SJSA1 (cell line): ENCODE measurements at regions not wholly inside any gene's neighbourhood (a gene's known extent, or its start where the extent isn't known, plus 50 kb on each side); places are given as distances from the start of the nearest gene placed in this dataset.

Source experiments
- DNase-seq, 2 experiments: peaks; one replicate each; pipeline ENCODE4 v3.0.0-alpha.2; 2015 to 2020; ENCODE audit warnings: low spot score in 2 of 2, low read depth in 1 of 2
- H3K27ac ChIP-seq: fragments of 250-450 bp; sonication (Bioruptor Pico); 2 replicates; pipeline ENCODE4 v1.5.1; 2020; ENCODE audit warnings: mild to moderate bottlenecking, moderate library complexity
- H3K27me3 ChIP-seq: fragments of 250-450 bp; sonication (Bioruptor Pico); replicated peaks from 2 replicates; pipeline ENCODE4 v1.5.1; 2020; ENCODE audit warnings: mild to moderate bottlenecking, moderate library complexity
- H3K36me3 ChIP-seq: fragments of 250-450 bp; sonication (Bioruptor Pico); 2 replicates; pipeline ENCODE4 v1.5.1; 2020; ENCODE audit warnings: mild to moderate bottlenecking
- H3K4me1 ChIP-seq: fragments of 250-450 bp; sonication (Bioruptor Pico); replicated peaks from 2 replicates; pipeline ENCODE4 v1.6.1; 2021; ENCODE audit warnings: mild to moderate bottlenecking
- H3K4me3 ChIP-seq: fragments of 250-450 bp; sonication (Bioruptor Pico); 2 replicates; pipeline ENCODE4 v1.5.1; 2020; ENCODE audit warnings: mild to moderate bottlenecking
- H3K9me3 ChIP-seq: fragments of 250-450 bp; sonication (Bioruptor Pico); replicated peaks from 2 replicates; pipeline ENCODE4 v1.5.1; 2020; ENCODE audit warnings: mild to moderate bottlenecking

DNA sequence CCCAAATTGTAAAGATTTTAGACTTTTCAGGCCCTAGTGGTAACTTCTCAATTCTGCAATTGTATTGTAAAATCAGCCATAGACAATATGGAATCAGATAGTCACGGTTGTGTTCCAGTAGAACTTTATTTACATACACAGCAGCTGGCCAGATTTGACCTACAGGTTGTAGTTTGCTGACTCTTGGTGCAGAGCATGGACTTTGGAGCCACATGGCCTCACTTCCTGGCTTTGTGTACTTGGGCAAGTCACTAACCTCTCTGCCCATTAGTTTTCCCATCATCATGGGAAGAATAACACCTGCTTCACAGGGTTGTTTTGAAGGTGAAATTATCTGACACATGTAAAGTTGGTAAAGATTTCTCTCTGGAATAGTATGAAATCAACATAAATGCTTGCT, 147.6 kb downstream of the TMEM200C start:
- Histone ChIP-seq H3K27me3 (peaks cover 3% of the 10 kb centered on the region), H3K4me3 (no peak overlapping the region), H3K27ac (no peak overlapping the region), H3K4me1 (no peaks in the 10 kb centered on the region), H3K36me3 (no peaks in the 10 kb centered on the region), H3K9me3 (no peaks in the 10 kb centered on the region)
- no peak for DNase-seq

GRCh38 chr18:5746844-5747243, 148.5 kb downstream of the TMEM200C start:
- no peaks in the 10 kb centered on the region for H3K4me1 ChIP-seq
- H3K4me3 ChIP-seq: no peak overlapping the region
- no peaks in the 10 kb centered on the region for H3K9me3 ChIP-seq
- H3K36me3 ChIP-seq: no peaks in the 10 kb centered on the region
- H3K27ac ChIP-seq: no peak overlapping the region
- no peak for DNase-seq
- peaks cover 7% of the 10 kb centered on the region for H3K27me3 ChIP-seq

- peaks cover 4% of the 10 kb centered on the region for H3K27me3 ChIP-seq
- no peak for DNase-seq
- H3K27ac ChIP-seq: no peak overlapping the region
- H3K36me3 ChIP-seq: no peaks in the 10 kb centered on the region
- no peaks in the 10 kb centered on the region for H3K9me3 ChIP-seq
- no peak overlapping the region for H3K4me3 ChIP-seq
- H3K4me1 ChIP-seq: no peaks in the 10 kb centered on the region
Observed at GRCh38 chr18:5744659-5745058, 150.7 kb downstream of the TMEM200C start.

DNA sequence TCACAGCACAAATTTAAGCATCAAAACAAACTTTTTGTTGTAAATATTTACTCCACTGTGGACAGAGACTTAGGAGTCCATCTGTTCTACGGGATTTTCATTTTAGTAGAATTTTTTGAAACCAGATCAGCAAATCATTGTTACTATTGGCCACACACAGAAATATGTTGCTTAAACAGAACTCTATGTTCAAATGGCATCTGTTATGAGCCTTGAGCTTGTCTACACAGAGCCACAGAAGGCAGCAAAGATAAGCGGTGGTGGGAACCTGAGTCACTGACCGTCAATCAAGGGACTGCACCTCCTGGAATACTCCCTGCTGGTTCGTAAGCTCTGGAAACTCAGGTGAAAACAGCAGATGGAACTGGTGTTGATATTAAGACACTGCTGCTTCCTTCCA, 156.8 kb downstream of the TMEM200C start:
- Histone ChIP-seq H3K36me3 (no peaks in the 10 kb centered on the region), H3K27me3 (peaks cover 12% of the 10 kb centered on the region; the same call in 1 of the 2 replicates), H3K4me1 (no peaks in the 10 kb centered on the region), H3K27ac (no peak overlapping the region), H3K9me3 (no peaks in the 10 kb centered on the region), H3K4me3 (no peak overlapping the region)
- no peak for DNase-seq

DNA sequence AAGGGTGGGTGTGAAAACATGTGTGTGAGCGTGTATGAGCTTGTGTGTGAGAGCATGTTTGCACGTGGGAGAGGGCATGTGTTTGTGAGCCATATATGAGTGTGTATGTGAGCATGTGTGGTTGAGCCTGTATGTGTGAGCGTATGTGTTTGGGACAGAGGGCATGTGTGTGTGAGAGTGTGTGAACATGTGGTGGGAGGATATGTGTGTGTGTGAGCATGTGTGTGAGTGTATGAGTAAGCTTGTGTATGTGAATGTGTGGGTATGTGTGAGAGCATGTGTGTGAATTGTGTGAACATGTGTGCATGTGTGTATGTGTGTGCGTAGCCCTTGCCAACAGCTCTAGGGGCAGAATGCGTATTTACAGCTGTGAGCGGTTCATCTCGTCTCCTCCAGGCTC, 163.0 kb downstream of the TMEM200C start:
- Histone ChIP-seq H3K27ac (no peak overlapping the region), H3K4me3 (no peak overlapping the region), H3K27me3 (0 out of 2 replicates have a peak, but pooled peaks cover 6% of the 10 kb centered on the region), H3K36me3 (no peaks in the 10 kb centered on the region), H3K9me3 (no peaks in the 10 kb centered on the region), H3K4me1 (no peaks in the 10 kb centered on the region)
- no peak for DNase-seq

GRCh38 chr18:5729983-5730699, 165.2 kb downstream of the TMEM200C start:
- Histone ChIP-seq H3K4me3 (no peak overlapping the region), H3K9me3 (no peaks in the 10 kb centered on the region)

GRCh38 chr18:5728531-5728930, 166.8 kb downstream of the TMEM200C start:
- no peaks in the 10 kb centered on the region for H3K36me3 ChIP-seq
- H3K9me3 ChIP-seq: no peaks in the 10 kb centered on the region
- H3K4me1 ChIP-seq: no peaks in the 10 kb centered on the region
- peaks cover 16% of the 10 kb centered on the region; the same call in 1 of the 2 replicates for H3K27me3 ChIP-seq
- H3K27ac ChIP-seq: no peak overlapping the region
- DNase-seq: no peak
- H3K4me3 ChIP-seq: no peak overlapping the region

More at GRCh38 chr18:5729983-5730699, 165.2 kb downstream of the TMEM200C start:
- H3K27me3 ChIP-seq: peaks cover 7% of the 10 kb centered on the region; the same call in 1 of the 2 replicates
- DNase-seq: no peak
- no peaks in the 10 kb centered on the region for H3K36me3 ChIP-seq
- H3K4me1 ChIP-seq: no peaks in the 10 kb centered on the region
- no peak overlapping the region for H3K27ac ChIP-seq

DNA sequence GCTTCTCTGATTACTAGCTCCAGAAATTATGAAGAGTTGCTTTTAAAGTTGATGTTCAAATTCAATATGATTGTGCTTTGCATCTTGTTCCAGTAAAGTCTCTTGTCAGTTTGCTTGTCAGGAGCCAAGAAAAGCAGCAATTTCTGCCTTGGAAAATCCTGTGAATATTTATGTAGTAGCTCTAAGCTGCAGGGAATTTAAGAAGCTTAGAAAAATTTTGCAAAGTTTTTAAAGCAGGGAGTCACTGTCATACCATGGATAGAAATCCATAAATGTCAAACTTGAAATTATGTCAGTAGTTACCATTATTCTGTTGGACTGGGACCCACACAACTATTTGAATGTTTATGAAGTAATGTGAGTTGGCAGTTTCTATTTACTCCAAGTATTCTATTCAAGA, 169.3 kb downstream of the TMEM200C start:
- H3K27me3 ChIP-seq: peaks cover 13% of the 10 kb centered on the region; the same call in 1 of the 2 replicates
- no peak for DNase-seq
- no peak overlapping the region for H3K27ac ChIP-seq
- no peaks in the 10 kb centered on the region for H3K36me3 ChIP-seq
- H3K9me3 ChIP-seq: no peaks in the 10 kb centered on the region
- no peaks in the 10 kb centered on the region for H3K4me1 ChIP-seq
- no peak overlapping the region for H3K4me3 ChIP-seq

DNA sequence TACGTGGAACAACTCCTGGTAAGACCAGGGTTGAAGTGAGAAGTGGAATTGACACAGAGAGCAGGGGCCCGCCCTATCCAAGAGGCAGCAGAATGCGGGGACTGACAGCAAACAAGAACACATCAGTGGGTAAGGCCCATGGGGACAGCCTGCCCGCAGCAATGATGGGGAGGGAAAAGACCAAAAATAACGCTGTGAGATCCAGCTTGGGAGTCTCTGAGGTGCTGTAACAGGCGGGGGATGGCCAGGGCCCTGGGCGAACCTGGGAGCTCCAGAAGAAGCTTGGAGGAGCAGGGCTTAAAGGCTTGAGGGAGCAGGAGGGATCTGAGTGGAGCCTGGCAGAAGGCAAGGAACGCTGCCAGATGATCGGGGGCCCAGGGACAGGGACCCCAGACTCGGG, 173.4 kb downstream of the TMEM200C start:
- Histone ChIP-seq H3K4me1 (no peaks in the 10 kb centered on the region), H3K4me3 (no peak overlapping the region), H3K27me3 (peaks cover 12% of the 10 kb centered on the region), H3K36me3 (no peaks in the 10 kb centered on the region), H3K27ac (no peak overlapping the region), H3K9me3 (no peaks in the 10 kb centered on the region)
- no peak for DNase-seq

- Histone ChIP-seq H3K4me1 (no peaks in the 10 kb centered on the region), H3K27me3 (peaks cover 11% of the 10 kb centered on the region), H3K36me3 (no peaks in the 10 kb centered on the region), H3K27ac (no peak overlapping the region), H3K4me3 (no peak overlapping the region), H3K9me3 (no peaks in the 10 kb centered on the region)
- no peak for DNase-seq
Observed at GRCh38 chr18:5720132-5720531, 175.2 kb downstream of the TMEM200C start.

DNA sequence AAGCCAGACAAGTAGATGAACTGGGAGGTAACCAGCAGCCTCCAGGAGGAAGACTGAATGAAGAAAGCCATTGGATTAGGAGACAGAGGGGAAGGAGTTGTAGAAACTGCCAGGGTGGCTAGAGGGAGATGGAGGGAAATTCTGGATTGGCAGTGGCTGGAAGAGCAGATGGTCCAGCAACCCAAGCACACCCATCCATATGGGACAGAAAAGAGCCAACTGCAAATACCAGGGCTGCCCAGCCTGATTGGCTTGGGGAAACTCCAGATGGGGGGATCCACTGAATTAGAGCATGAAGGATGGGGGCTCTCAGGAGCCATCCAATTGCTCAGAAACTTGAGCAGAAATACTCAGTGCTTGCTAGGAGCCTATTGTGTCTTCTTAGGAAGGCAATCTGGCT, 173.5 kb upstream of the EPB41L3 start:
- no peak for DNase-seq
- H3K27me3 ChIP-seq: peaks cover 4% of the 10 kb centered on the region; the same call in 1 of the 2 replicates
- H3K4me1 ChIP-seq: no peaks in the 10 kb centered on the region
- H3K9me3 ChIP-seq: no peaks in the 10 kb centered on the region
- H3K27ac ChIP-seq: no peak overlapping the region
- no peaks in the 10 kb centered on the region for H3K36me3 ChIP-seq
- no peak overlapping the region for H3K4me3 ChIP-seq

DNA sequence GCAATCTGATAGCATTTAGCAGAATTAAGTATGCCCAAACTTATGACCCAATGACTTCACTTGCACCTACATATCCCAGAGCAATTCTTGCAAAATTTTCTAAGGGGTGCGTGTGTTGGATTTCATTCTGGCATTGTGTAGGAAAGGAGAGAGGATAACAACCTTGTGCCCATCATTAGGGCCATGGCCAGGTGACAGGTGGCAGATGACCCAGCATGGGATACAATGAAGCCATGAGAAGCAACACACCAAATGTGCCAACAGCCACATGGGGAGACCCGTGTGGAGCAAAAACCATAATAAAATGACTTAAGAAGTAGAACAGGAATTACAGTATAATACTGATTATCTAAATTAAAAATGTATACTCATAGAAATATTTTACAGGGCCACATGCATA, 166.9 kb upstream of the EPB41L3 start:
- no peaks in the 10 kb centered on the region for H3K36me3 ChIP-seq
- H3K4me3 ChIP-seq: no peak overlapping the region
- 0 out of 2 replicates have a peak, but pooled peaks cover 2% of the 10 kb centered on the region for H3K27me3 ChIP-seq
- no peak for DNase-seq
- H3K4me1 ChIP-seq: no peaks in the 10 kb centered on the region
- no peaks in the 10 kb centered on the region for H3K9me3 ChIP-seq
- H3K27ac ChIP-seq: no peak overlapping the region

DNA sequence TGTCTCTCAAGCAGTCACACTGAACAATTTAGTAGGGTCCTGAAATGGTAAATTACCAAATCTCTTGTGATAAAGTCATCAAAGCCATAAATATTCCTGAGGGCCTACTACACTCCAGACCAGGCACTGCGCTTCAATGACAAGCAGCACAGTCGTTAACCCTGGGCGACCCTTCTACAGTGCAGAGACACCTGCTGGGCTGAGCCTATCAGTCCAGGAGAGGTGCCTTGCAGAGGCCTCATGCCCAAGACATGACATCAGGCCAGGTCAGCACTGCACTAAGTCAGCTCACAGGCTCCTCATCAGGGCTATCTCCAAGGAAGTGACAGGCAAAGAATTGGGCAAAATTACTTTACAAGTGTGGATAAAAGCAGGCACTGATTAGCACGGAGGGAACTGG, 166.4 kb upstream of the EPB41L3 start:
- Histone ChIP-seq H3K27me3 (0 out of 2 replicates have a peak, but pooled peaks cover 2% of the 10 kb centered on the region), H3K4me3 (no peak overlapping the region), H3K36me3 (no peaks in the 10 kb centered on the region), H3K4me1 (no peaks in the 10 kb centered on the region), H3K9me3 (no peaks in the 10 kb centered on the region), H3K27ac (no peak overlapping the region)
- DNase-seq: no peak

DNA sequence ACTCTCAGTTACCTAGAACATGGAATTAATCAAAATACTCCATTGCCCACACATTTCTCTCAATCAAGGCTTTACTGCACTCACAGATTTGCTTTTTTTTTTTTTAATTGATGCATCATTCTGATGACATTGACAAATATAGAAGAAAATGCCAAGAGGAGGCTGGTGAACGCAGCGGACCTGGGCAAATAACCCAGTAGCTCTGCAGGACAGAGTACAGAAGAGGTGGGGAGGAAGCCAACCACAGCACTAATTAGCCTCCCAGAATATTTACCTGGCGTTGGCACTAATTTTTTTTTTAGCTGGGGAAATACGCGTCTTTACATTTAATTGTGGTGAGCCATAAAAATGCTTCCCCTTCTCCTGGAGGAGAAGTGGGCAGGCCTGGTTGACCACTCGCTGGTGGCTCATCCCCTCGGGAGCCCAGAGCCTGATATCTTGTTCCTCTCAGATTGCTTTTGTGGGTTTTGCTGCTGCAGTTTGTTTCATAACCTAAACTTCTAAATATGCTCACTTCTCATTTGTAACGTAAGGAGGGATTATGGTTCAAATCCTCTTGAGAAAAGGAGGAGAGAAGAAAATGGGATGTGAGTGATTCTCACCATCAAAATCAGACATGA, 165.8 kb upstream of the EPB41L3 start:
- Histone ChIP-seq H3K27me3 (0 out of 2 replicates have a peak, but pooled peaks cover 2% of the 10 kb centered on the region), H3K4me1 (no peaks in the 10 kb centered on the region), H3K27ac (no peak overlapping the region), H3K9me3 (no peaks in the 10 kb centered on the region), H3K4me3 (no peak overlapping the region), H3K36me3 (no peaks in the 10 kb centered on the region)
- no peak for DNase-seq
